Iris pigment epithelial cell (primary cell): ENCODE measurements at regions not wholly inside any gene's neighbourhood (a gene's known extent, or its start where the extent isn't known, plus 50 kb on each side); places are given as distances from the start of the nearest gene placed in this dataset.
A peak's percentile ranks its signal among the peaks of the same experiment; 100 is the strongest.

Experiments used
- DNase-seq: peaks from one replicate; pipeline ENCODE4 v3.0.0-alpha.2; 2011; ENCODE audit warnings: low read depth

- DNase-seq, result peak; percentile 38
Observed at GRCh38 chr2:19547321-19547720, 188.9 kb upstream of the OSR1 start.

GRCh38 chr2:19545507-19545906 is 187.1 kb upstream of the OSR1 start:
- DNase-seq, result no peak

- DNase-seq, result peak; percentile 52
Observed at GRCh38 chr2:19543663-19544383, 185.4 kb upstream of the OSR1 start.

GRCh38 chr2:19542796-19543662 is 184.6 kb upstream of the OSR1 start:
- DNase-seq, result peak; percentile 18

- no peak for DNase-seq
Observed at GRCh38 chr2:19541884-19542283, 183.5 kb upstream of the OSR1 start.

GRCh38 chr2:19540739-19541525 is 182.5 kb upstream of the OSR1 start:
- DNase-seq, result peak; percentile 93

- peak; percentile 97 for DNase-seq
Observed at GRCh38 chr2:19538411-19538963, 180.1 kb upstream of the OSR1 start.

GRCh38 chr2:19536136-19536535 is 177.7 kb upstream of the OSR1 start:
- DNase-seq, result peak; percentile 67

GRCh38 chr2:19532547-19533196 is 174.2 kb upstream of the OSR1 start:
- peak; percentile 55 for DNase-seq

GRCh38 chr2:19529677-19530076 is 171.3 kb upstream of the OSR1 start:
- no peak for DNase-seq

- DNase-seq, result no peak
Observed at GRCh38 chr2:19527771-19528170, 169.3 kb upstream of the OSR1 start.

- no peak for DNase-seq
Observed at GRCh38 chr2:19525313-19525712, 166.9 kb upstream of the OSR1 start.

GRCh38 chr2:19519045-19519444 is 160.6 kb upstream of the OSR1 start:
- DNase-seq, result no peak

GRCh38 chr2:19507137-19507536 is 148.7 kb upstream of the OSR1 start:
- no peak for DNase-seq

GRCh38 chr2:19505199-19506136 is 147.0 kb upstream of the OSR1 start:
- DNase-seq, result peak; percentile 4

- DNase-seq, result no peak
Observed at GRCh38 chr2:19504400-19505198, 146.2 kb upstream of the OSR1 start.

GRCh38 chr2:19503915-19504314 is 145.5 kb upstream of the OSR1 start:
- no peak for DNase-seq

GRCh38 chr2:19503406-19503805 is 145.0 kb upstream of the OSR1 start:
- DNase-seq, result no peak

GRCh38 chr2:19500126-19500525 is 141.7 kb upstream of the OSR1 start:
- no peak for DNase-seq

- no peak for DNase-seq
Observed at GRCh38 chr2:19496646-19497045, 138.2 kb upstream of the OSR1 start.
